Tibial artery (tissue), 4 donors: ENCODE measurements at regions not wholly inside any gene's neighbourhood (a gene's known extent, or its start where the extent isn't known, plus 50 kb on each side); places are given as distances from the start of the nearest gene placed in this dataset.

ENCODE experiments used
- DNase-seq, 2 donors: peaks; one replicate each; pipeline ENCODE4 v3.0.0-alpha.2; 2019
- H3K27ac ChIP-seq, 2 donors: fragments of 200-600 bp; sonication (generic) in 1 of 2; 1 replicate in 1 of 2; 2 replicates in 1 of 2; pipeline ENCODE4 v1.5.1; 2018 to 2019; ENCODE audit warnings: mild to moderate bottlenecking in 1 of 2
- H3K27me3 ChIP-seq, 2 donors: fragments of 200-600 bp; sonication (generic) in 1 of 2; one replicate each; pipeline versions ENCODE4 v1.5.1 to v1.6.0; 2016 to 2019
- H3K36me3 ChIP-seq, 3 donors: fragments of 200-600 bp; sonication (generic) in 2 of 3; one replicate each; pipeline ENCODE4 v1.5.1; 2016 to 2019; ENCODE audit warnings: mild to moderate bottlenecking in 2 of 3
- H3K4me1 ChIP-seq, 4 donors: fragments of 200-600 bp; sonication (generic) in 2 of 4; 1 replicate in 3 of 4; 2 replicates in 1 of 4; pipeline ENCODE4 v1.5.1; 2016 to 2019
- H3K4me3 ChIP-seq, 2 donors: fragments of 200-600 bp; sonication (generic) in 1 of 2; 1 replicate in 1 of 2; 2 replicates in 1 of 2; pipeline ENCODE4 v1.5.1; 2018 to 2019; ENCODE audit warnings: mild to moderate bottlenecking in 2 of 2
- H3K9me3 ChIP-seq, 3 donors: fragments of 200-600 bp; sonication (generic) in 1 of 3; one replicate each; pipeline ENCODE4 v1.5.1; 2016 to 2019
- intact Hi-C: fragments of 100-400 bp; cut with DNase I; formaldehyde crosslinking; loops from one replicate; pipeline ENCODE4 v1.15.0; 2023; ENCODE audit warnings: low total_unique reads
- TF ChIP-seq, protein P1 (sequence below), 2 experiments: fragments of 200-600 bp in 1 of 2; fragments of 450-650 bp in 1 of 2; IDR thresholded peaks; one replicate each; pipeline ENCODE4 v1.5.1; 2017 to 2019; ENCODE audit warnings: antibody characterized with exemption in 2 of 2, mild to moderate bottlenecking in 1 of 2, moderate library complexity in 1 of 2

GRCh38 chr1:234759888-234760287 is 149.9 kb upstream of the IRF2BP2 start:
- TF ChIP-seq, protein P1, sequence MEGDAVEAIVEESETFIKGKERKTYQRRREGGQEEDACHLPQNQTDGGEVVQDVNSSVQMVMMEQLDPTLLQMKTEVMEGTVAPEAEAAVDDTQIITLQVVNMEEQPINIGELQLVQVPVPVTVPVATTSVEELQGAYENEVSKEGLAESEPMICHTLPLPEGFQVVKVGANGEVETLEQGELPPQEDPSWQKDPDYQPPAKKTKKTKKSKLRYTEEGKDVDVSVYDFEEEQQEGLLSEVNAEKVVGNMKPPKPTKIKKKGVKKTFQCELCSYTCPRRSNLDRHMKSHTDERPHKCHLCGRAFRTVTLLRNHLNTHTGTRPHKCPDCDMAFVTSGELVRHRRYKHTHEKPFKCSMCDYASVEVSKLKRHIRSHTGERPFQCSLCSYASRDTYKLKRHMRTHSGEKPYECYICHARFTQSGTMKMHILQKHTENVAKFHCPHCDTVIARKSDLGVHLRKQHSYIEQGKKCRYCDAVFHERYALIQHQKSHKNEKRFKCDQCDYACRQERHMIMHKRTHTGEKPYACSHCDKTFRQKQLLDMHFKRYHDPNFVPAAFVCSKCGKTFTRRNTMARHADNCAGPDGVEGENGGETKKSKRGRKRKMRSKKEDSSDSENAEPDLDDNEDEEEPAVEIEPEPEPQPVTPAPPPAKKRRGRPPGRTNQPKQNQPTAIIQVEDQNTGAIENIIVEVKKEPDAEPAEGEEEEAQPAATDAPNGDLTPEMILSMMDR (IDR thresholded peaks at IDR 0.05): no peak
- intact Hi-C loops: no loop called here
- H3K4me1 ChIP-seq: peaks cover 5 to 14% (median 6%) of the 10 kb centered on the region in 4 donors

DNA sequence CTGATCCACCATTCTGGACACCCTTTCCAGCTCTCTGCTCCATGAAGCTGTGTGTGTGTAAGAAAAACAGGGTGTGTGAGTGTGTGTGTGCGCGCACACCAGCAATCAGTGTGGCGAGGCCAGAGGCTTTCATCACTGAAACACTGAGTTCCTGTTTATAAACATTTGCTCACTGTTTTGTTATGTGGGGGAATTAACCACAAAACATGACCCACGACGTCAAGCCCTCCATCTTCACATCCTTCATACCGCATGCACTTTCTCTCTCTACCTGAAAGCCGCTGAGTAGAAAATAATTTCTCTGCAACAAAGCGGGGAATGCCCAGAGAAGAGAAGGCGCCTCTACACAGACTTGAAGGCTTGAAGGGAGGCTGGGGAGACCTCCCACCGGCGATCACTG is 148.9 kb upstream of the IRF2BP2 start:
- no peak for DNase-seq
- Histone ChIP-seq H3K27ac (no peak overlapping the region), H3K36me3 (no peaks in the 10 kb centered on the region), H3K4me3 (no peak overlapping the region), H3K27me3 (no peaks in the 10 kb centered on the region), H3K4me1 (peaks cover 5 to 14% (median 6%) of the 10 kb centered on the region in 4 donors), H3K9me3 (no peaks in the 10 kb centered on the region)
- TF ChIP-seq, protein P1 (IDR thresholded peaks at IDR 0.05): no peak
- intact Hi-C loops: no loop called here

More at GRCh38 chr1:234759888-234760287, 149.9 kb upstream of the IRF2BP2 start:
- Histone ChIP-seq H3K4me3 (no peak overlapping the region), H3K27me3 (no peaks in the 10 kb centered on the region), H3K27ac (no peak overlapping the region), H3K9me3 (no peaks in the 10 kb centered on the region), H3K36me3 (no peaks in the 10 kb centered on the region)
- no peak for DNase-seq

DNA sequence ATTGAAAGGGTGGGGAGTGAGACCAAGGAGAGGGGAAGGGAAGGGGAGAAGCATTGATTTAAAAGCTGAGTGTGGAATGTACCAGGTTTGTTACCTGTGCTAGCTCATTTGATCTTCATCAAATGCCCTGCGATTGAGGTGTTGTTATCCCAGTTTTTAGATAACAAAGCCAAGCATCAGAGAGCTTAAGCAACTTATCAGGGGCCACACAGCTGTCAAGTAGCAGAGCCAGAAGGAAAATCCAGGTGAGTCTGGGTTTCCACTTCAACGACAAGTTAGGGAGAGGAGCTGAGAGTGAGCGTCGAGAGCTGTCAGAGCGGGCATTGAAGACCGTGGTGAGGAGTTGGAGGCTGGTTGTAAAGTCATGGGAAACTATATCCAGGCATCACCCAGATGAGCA is 146.9 kb upstream of the IRF2BP2 start:
- Histone ChIP-seq H3K4me1 (peaks cover 5 to 14% (median 6%) of the 10 kb centered on the region in 4 donors), H3K4me3 (no peak overlapping the region), H3K27me3 (no peaks in the 10 kb centered on the region), H3K36me3 (no peaks in the 10 kb centered on the region), H3K27ac (no peak overlapping the region), H3K9me3 (no peaks in the 10 kb centered on the region)
- no peak for DNase-seq
- TF ChIP-seq, protein P1 (IDR thresholded peaks at IDR 0.05): no peak
- intact Hi-C loops: no loop called here

DNA sequence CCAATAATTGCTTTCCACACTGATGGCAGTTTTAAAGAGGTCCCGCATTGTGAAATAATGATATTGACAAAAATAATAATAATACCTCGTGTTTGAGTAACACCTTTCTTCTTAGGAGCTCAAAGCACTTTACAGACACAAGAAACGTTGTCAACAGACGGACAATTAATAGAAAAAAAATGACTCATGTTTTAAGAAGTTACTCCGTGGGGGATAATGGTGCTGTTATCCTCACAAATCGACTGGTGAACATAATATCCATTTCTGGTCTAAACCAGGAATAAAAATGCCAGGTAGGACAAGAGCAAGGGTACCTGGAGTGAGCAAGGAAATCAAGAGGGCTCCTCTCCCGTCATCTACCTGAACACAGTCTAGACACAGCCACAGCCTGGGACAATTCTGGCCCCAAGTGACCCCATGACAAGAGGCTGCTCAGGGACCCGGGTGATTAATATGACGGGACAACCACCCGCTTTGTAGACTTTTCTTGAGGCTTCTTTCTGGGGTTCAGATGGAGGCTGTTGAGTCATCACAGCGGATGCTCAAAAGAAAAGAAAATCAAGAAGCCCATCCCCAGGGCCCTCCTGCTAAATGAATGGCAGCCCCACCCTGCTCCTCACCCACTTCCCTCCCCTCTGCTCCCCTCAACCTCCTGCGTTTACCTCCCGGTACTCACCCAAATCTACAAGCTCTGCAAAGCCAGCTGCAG is 146.2 kb upstream of the IRF2BP2 start:
- H3K27me3 ChIP-seq: no peaks in the 10 kb centered on the region
- H3K9me3 ChIP-seq: no peaks in the 10 kb centered on the region
- H3K4me3 ChIP-seq: no peak overlapping the region
- H3K4me1 ChIP-seq: peaks cover 5 to 14% (median 6%) of the 10 kb centered on the region in 4 donors
- H3K27ac ChIP-seq: no peak overlapping the region
- TF ChIP-seq, protein P1 (IDR thresholded peaks at IDR 0.05): no peak
- DNase-seq: peak in 1 of 2 donors; percentile 29
- no peaks in the 10 kb centered on the region for H3K36me3 ChIP-seq
- intact Hi-C loops: no loop called here

- Histone ChIP-seq H3K4me3 (no peak overlapping the region), H3K9me3 (no peaks in the 10 kb centered on the region), H3K36me3 (no peaks in the 10 kb centered on the region), H3K27ac (no peak overlapping the region), H3K27me3 (no peaks in the 10 kb centered on the region), H3K4me1 (peaks cover 5 to 13% (median 6%) of the 10 kb centered on the region in 4 donors)
- intact Hi-C loops: no loop called here
- TF ChIP-seq, protein P1 (IDR thresholded peaks at IDR 0.05): no peak
- peak; percentile 91 for DNase-seq
These were observed 145.5 kb upstream of the IRF2BP2 start for GRCh38 chr1:234755449-234755863.
